ENCODE measurements at regions not wholly inside any gene's neighbourhood (a gene's known extent, or its start where the extent isn't known, plus 50 kb on each side); places are given as distances from the start of the nearest gene placed in this dataset.

- TF ChIP-seq CTCF (IDR thresholded peaks at IDR 0.05) (no peak), POLR2AphosphoS5 (IDR thresholded peaks at IDR 0.05) (no peak), POLR2A (IDR thresholded peaks at IDR 0.05; ENCODE audit: low read depth) (no peak), EP300 (IDR thresholded peaks at IDR 0.05) (no peak)
Measured at GRCh38 chr2:223494942-223495341, 107.2 kb downstream of the SCG2 start.
